Thyroid gland (tissue), 4 donors: ENCODE measurements at regions not wholly inside any gene's neighbourhood (a gene's known extent, or its start where the extent isn't known, plus 50 kb on each side); places are given as distances from the start of the nearest gene placed in this dataset.

Source experiments
- DNase-seq, 2 donors: peaks; one replicate each; pipeline ENCODE4 v3.0.0-alpha.2; 2019
- H3K27ac ChIP-seq, 3 donors: fragments of 200-600 bp; sonication (generic); 1 replicate in 2 of 3; 2 replicates in 1 of 3; pipeline ENCODE4 v1.5.1; 2016 to 2019; ENCODE audit warnings: mild to moderate bottlenecking in 1 of 3, moderate library complexity in 1 of 3
- H3K27me3 ChIP-seq: fragments of 200-600 bp; sonication (generic); one replicate; pipeline ENCODE4 v1.5.1; 2019
- H3K36me3 ChIP-seq, 2 donors: fragments of 200-600 bp; sonication (generic); one replicate each; pipeline ENCODE4 v1.5.1; 2016 to 2019
- H3K4me1 ChIP-seq, 2 donors: fragments of 200-600 bp; sonication (generic); one replicate each; pipeline ENCODE4 v1.5.1; 2017 to 2019
- H3K4me3 ChIP-seq, 3 donors: fragments of 200-600 bp; sonication (generic); replicated peaks in 1 of 3; 1 replicate in 2 of 3; 2 replicates in 1 of 3; pipeline ENCODE4 v1.5.1; 2016; ENCODE audit warnings: mild to moderate bottlenecking in 1 of 3
- H3K9me3 ChIP-seq: fragments of 200-600 bp; sonication (generic); one replicate; pipeline ENCODE4 v1.5.1; 2017
- POLR2A ChIP-seq, 2 donors: fragments of 450-650 bp; IDR thresholded peaks; one replicate each; pipeline ENCODE4 v1.6.1; 2017; ENCODE audit warnings: antibody characterized with exemption in 2 of 2, mild to moderate bottlenecking in 2 of 2, moderate library complexity in 1 of 2
- WGBS, 2 donors: methylation state at CpG; one replicate each; pipeline ENCODE4 v1.1.5; 2017; 5-methylcytosine and 5-hydroxymethylcytosine counted together
- intact Hi-C: fragments of 100-400 bp; cut with DNase I; formaldehyde crosslinking; loops from one replicate; pipeline ENCODE4 v1.15.1; 2023
- TF ChIP-seq, protein P1 (sequence below), 6 experiments: fragments of 200-600 bp in 3 of 6; fragments of 450-650 bp in 3 of 6; sonication (generic) in 3 of 6; IDR thresholded peaks; one replicate each; pipeline ENCODE4 v1.5.1; 2016 to 2019; ENCODE audit warnings: antibody characterized with exemption in 6 of 6, mild to moderate bottlenecking in 2 of 6, inconsistent platforms in 1 of 6, moderate library complexity in 1 of 6

DNA sequence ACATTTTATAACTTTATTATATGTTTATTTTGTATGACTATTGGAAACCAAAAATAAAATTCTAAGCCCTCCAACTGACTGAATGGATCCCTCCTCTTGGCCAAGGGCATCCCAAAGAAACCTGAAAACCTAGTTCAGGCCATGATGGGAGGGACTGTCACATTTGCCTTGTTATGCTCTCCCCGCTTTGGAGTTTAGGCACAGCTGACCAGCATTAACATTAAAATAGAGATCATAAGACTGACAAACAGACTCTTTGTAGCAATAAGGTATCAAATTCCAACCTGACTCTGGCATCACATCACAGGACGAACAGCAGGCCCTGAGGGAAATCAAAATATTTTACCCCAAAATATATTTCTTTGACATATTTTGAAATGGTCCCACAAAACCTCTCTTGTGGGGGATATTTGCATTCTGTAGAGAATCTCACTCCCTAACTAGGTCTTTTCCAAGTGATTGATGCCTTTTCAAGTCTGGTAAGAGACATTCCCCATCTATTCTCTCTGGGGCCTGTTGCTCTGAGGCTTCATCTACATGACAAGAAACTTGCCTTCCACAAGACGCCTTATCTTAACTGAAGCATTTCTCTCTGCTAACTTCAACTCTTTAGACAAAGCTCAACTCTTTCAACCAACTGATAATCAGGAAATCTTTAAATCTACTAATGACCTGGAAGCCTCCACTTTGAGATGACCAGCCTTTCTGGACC, 81.8 kb upstream of the PRR23E start:
- no peaks in the 10 kb centered on the region for H3K4me1 ChIP-seq
- no peaks in the 10 kb centered on the region for H3K27me3 ChIP-seq
- H3K4me3 ChIP-seq, result no peak overlapping the region
- 77 to 82% methylated on average over 3 of the region's 3 CpGs for WGBS, 2 donors
- no peaks in the 10 kb centered on the region for H3K36me3 ChIP-seq
- intact Hi-C loops, result no loop called here
- DNase-seq, result no peak
- H3K9me3 ChIP-seq, result no peaks in the 10 kb centered on the region
- no peak overlapping the region for H3K27ac ChIP-seq
- TF ChIP-seq POLR2A (IDR thresholded peaks at IDR 0.05), result no peak
- TF ChIP-seq, protein P1, sequence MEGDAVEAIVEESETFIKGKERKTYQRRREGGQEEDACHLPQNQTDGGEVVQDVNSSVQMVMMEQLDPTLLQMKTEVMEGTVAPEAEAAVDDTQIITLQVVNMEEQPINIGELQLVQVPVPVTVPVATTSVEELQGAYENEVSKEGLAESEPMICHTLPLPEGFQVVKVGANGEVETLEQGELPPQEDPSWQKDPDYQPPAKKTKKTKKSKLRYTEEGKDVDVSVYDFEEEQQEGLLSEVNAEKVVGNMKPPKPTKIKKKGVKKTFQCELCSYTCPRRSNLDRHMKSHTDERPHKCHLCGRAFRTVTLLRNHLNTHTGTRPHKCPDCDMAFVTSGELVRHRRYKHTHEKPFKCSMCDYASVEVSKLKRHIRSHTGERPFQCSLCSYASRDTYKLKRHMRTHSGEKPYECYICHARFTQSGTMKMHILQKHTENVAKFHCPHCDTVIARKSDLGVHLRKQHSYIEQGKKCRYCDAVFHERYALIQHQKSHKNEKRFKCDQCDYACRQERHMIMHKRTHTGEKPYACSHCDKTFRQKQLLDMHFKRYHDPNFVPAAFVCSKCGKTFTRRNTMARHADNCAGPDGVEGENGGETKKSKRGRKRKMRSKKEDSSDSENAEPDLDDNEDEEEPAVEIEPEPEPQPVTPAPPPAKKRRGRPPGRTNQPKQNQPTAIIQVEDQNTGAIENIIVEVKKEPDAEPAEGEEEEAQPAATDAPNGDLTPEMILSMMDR (IDR thresholded peaks at IDR 0.05), result no peak

DNA sequence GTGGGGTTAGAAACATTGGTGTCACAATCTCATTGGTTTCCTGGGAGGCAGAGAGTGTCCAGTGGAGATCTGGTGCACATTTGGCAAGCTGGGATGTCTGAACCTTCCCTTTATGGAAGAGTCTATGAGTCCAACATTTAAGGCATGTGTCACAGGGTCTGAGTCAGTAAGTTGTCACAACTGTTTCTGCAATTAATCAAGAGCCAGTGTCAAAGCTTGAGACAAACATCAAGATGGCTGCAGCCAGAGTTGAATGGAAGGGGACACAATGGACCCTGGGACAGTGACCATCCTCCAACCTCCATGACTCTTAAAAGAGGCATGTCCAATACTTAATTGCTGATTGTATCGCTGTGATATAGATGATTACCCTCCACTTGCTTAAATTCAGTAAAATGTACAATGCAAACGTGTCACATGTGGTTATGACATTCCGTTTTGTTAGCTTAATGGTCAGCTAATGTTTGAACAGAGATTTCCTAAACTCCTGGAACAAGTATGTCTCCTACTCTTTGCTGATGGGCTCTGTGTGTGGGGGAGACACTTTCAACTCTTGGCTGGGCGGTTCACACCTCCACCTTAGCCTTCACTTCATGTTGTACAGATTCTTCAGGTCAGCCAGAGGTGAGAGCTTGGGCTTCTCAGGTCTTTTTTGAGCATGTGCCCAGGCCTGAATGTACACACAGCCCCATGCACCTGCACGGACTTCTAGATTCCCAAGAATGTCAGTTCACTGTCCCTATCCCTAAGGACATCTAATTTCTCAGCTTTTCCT, 79.9 kb upstream of the PRR23E start:
- TF ChIP-seq, protein P1 (IDR thresholded peaks at IDR 0.05), result no peak
- no peak for TF ChIP-seq POLR2A (IDR thresholded peaks at IDR 0.05)
- Histone ChIP-seq H3K4me1 (no peaks in the 10 kb centered on the region), H3K27ac (no peak overlapping the region), H3K4me3 (no peak overlapping the region), H3K36me3 (no peaks in the 10 kb centered on the region), H3K27me3 (no peaks in the 10 kb centered on the region), H3K9me3 (no peaks in the 10 kb centered on the region)
- intact Hi-C loops, result no loop called here
- 69 to 71% methylated on average over 5 of the region's 5 CpGs for WGBS, 2 donors
- no peak for DNase-seq

DNA sequence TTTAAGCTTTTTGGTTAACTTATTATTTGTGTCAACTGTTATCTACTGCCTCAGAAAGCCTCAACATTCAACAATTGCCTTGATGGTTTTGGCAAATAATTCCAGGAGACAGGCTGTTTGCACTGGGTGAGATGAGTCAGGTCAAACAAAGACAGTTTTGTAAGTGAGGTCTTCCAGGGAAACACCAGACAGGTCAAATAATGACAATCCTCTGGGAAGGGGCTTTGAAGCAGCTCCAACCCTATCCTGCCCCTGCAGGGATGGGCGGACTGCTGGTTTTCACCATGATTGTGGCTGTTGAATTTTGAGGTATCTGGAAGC, 79.4 kb upstream of the PRR23E start:
- Histone ChIP-seq H3K27ac (no peak overlapping the region), H3K36me3 (no peaks in the 10 kb centered on the region), H3K4me3 (no peak overlapping the region), H3K27me3 (no peaks in the 10 kb centered on the region), H3K9me3 (no peaks in the 10 kb centered on the region), H3K4me1 (no peaks in the 10 kb centered on the region)
- WGBS, 2 donors, result 92% methylated on average over 1 of the region's 1 CpG
- no peak for DNase-seq
- intact Hi-C loops, result no loop called here
- TF ChIP-seq, protein P1 (IDR thresholded peaks at IDR 0.05), result no peak
- no peak for TF ChIP-seq POLR2A (IDR thresholded peaks at IDR 0.05)

DNA sequence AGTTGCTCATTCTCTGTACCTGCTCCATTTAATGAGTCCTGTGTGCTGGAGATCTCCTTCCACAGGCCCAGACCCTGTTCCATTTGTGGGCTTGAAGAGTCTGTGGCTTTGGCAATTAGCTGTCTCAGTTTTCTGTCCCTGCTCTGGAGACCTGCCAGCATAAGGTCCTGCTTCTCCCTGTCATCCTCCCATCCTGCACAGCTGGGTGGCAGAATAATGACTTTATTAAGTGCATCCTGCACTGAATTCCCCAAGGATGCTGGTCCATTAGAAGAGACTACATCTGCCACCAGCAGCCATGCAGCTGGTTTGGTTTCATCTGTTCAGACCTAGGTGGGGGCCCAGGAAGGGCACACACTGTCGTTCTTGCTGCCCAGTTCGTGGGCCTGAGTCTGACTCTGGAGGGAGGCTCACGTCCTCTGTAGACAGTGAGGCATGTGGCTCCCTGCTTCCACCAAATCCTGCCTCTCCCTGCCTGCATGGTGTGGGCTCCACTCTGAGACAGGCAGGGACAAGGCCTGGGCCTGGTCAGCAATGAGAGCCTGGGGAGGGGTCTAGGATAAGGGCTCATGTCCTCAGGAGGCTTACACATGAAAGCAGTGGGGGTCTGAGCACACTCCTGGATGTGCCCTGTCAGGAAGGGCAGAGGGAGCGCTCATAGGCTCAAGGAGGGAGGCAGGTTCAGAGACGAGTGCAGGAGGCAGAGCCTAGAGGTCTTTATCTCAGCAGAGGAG, 78.4 kb upstream of the PRR23E start:
- intact Hi-C loops, result no loop called here
- Histone ChIP-seq H3K9me3 (no peaks in the 10 kb centered on the region), H3K4me3 (no peak overlapping the region), H3K4me1 (no peaks in the 10 kb centered on the region), H3K27ac (no peak overlapping the region), H3K36me3 (no peaks in the 10 kb centered on the region), H3K27me3 (no peaks in the 10 kb centered on the region)
- WGBS, 2 donors, result 93 to 96% methylated on average over 4 to 5 of the region's 5 CpGs
- TF ChIP-seq, protein P1 (IDR thresholded peaks at IDR 0.05), result no peak
- TF ChIP-seq POLR2A (IDR thresholded peaks at IDR 0.05), result no peak
- DNase-seq, result no peak
